Right renal pelvis (tissue), 4 donors: ENCODE measurements at regions not wholly inside any gene's neighbourhood (a gene's known extent, or its start where the extent isn't known, plus 50 kb on each side); places are given as distances from the start of the nearest gene placed in this dataset.

Experiments
- DNase-seq, 4 donors: peaks; one replicate each; pipeline ENCODE4 v3.0.0-alpha.2; 2013; ENCODE audit warnings: low read depth in 4 of 4, low spot score in 3 of 4, missing footprints in 1 of 4

- DNase-seq, result no peak
Observed at GRCh38 chr7:85614684-85615083, 427.8 kb upstream of the SEMA3D start.

- no peak for DNase-seq
Observed at GRCh38 chr7:85612514-85612913, 425.7 kb upstream of the SEMA3D start.

- no peak for DNase-seq
Observed at GRCh38 chr7:85608804-85609203, 421.9 kb upstream of the SEMA3D start.

- DNase-seq, result no peak
Observed at GRCh38 chr7:85602196-85602595, 415.3 kb upstream of the SEMA3D start.

DNA sequence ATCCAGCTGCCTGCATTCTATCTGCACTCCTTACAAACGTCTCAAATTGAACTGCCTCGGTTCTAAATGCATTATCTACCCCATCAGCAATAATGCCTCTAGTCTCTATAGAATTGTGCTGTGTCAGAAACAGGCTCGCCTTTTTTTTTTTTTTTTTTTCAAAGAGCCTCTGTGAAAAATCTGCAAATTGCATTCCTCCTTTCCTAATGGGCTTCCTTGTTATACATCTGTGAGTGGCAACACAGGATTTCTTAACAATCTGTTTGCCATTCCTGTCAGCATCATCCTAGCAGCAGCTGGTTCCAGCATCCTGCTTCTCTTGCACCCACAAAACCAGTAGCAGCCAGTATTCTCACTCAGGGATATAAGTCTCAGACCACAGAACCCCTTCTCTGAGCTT, 413.5 kb upstream of the SEMA3D start:
- DNase-seq, result no peak

DNA sequence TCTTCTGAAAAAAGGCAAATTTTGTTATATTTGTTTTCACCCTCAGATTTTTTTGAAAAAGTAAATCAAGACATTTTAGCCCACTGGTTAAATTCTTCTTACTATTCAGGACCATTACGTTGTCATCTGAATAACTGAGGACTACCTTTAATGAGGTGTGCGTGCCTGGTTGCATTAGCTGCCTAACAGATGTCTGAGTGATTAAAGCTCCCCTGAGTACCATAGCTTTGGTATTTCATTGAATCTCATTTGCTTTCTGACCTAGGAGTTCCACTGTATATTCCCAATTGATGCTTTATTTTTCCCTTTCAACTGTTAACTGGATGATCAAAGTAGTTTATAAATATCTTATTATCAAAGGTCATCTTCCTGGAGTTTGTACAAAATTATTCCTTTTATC, 410.0 kb upstream of the SEMA3D start:
- DNase-seq, result no peak

- no peak for DNase-seq
Observed at GRCh38 chr7:85595750-85596178, 408.9 kb upstream of the SEMA3D start.

DNA sequence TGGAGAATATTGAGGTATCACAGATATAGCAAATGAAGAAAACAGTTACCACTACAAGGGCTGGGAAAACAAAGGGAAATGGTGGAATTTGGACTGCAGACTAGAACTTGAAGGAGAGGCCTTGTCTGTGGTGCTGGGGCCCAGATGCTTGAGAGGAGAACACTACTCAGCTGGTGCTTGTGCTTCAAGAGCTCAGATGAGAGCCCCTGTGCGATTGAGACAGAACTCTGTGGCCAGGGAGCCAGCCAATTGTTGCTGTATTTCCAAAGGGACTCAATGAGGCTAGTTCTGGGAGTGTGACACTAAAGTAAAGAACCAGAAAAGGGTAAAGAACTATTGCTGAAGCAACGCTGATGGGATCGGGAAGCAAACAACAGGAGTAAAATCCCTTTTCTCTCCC, 406.5 kb upstream of the SEMA3D start:
- DNase-seq, result no peak

DNA sequence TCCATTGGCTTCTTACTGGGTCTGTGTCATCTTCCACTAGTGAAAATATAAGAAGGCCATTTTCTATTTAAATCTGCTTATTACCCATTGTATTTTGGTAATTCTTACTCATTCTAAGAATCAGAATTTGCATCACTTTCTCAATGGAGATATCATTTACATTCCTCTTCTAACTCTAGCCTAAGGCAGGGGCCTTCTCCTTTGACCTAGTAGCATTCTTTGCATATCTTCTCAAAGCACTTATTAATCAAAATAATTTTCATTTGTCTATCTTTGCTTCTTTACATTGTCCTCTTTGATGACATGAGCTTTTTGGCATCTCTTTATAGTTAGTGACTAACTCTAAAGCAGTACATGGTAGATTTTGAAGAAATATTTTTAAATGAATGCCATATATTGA, 400.9 kb upstream of the SEMA3D start:
- DNase-seq, result no peak

DNA sequence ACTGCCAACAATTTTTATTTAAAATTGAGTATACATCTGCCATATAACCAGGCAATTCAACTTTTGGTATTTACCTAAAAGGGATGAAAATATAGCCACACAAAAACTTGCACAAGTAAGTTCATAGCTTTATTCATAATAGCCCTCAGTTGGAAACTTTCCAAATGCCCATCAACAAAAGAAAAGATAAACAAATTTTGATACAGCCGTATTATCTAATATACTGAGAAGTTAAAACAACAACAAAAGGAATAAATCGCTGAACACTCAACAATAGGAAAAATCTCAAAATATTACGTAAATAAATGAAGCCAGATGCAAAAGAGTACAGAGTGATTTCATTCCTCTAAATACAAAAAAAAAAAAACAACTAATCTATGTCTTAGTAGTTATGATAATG, 399.2 kb upstream of the SEMA3D start:
- no peak for DNase-seq

GRCh38 chr7:85583131-85583953, 396.5 kb upstream of the SEMA3D start:
- DNase-seq, result no peak

DNA sequence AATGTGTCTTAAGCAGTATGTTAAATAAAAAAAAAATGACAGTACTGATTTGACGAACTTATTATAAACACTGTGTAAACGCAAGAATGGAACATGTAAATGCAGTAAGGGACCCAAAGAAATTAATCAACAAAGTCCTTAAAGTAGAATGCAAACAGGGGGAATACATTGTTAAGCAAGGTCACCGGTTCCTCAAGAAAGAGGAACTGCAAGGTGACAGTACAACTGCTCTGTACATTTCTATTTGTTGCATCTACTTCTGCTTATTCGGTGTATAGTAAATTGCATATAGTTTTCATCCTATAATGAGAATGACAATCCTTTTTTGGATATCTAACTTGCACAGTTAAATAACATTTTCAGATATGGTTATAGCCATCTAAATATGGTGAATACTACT, 387.0 kb upstream of the SEMA3D start:
- DNase-seq, result no peak

DNA sequence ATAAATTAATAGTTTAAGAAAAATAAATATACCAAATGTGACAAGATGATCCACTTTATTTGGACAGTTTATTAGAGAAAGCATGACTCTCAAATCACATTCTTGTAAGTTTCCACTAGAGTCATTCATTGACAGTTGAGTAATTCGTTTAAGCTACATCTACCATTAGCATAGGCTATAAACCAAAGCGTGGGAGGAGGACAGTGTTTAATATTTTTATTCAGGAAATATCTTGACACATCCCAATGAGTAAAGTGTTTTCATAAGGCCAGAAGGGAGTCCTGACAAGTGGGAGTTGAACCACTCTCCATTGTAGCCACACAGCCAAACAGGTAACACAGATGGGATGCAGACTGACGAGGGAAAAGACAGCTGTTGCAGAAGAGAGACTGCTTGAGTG, 386.5 kb upstream of the SEMA3D start:
- peak in 2 of 4 donors; percentile 5 to 25 for DNase-seq

- DNase-seq, result no peak
Observed at GRCh38 chr7:85570898-85571297, 384.0 kb upstream of the SEMA3D start.

- no peak for DNase-seq
Observed at GRCh38 chr7:85567983-85568382, 381.1 kb upstream of the SEMA3D start.

DNA sequence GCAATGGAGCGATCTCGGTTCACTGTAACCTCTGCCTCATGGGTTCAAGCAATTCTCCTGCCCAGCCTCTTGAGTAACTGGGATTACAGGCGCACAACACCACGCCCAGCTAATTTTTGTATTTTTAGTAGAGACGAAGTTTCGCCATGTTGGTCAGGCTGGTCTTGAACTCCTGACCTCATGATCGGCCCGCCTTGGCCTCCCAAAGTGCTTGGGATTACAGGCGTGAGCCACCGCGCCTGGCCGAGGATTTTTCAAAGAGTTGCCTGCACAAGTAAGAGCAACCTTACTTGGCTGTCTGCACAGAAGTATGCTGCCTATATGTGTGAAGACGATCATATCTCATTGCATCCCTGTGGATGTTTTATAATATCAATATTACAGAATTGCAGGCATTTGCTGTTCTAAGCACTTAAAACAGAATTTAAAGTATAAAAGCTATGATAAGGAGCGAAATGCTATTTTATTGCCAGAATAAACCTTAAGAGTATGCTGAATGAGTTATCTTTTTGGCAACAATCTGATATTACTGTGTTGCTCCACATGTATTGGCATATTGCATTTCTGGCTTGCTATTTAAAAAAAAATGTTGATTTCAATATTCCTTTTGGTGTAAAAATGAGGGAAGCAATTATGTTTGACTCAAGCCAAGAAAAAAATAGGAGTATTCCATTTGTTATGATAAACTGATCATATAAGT, 379.4 kb upstream of the SEMA3D start:
- DNase-seq, result no peak

GRCh38 chr7:85565276-85565675, 378.4 kb upstream of the SEMA3D start:
- DNase-seq, result no peak

- DNase-seq, result no peak
Observed at GRCh38 chr7:85564861-85565260, 378.0 kb upstream of the SEMA3D start.

DNA sequence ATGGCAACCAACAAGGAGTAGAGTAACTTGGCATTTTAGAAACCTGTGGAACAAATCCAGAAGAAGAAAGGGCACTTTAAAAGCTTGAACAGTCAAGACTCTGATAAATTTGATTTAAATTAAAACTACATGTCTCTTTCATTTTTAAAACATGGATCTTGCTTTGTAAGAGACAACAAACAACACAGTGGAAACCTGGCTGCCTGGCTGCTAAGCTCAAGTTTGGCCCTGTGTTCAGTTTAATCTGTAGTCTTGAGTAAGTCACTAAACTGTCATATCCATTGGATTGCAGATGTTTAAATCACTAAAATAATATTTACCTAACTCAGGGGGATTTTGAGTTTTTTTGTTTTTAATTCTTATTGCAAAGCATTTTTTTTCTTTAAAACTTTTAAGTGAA, 374.9 kb upstream of the SEMA3D start:
- DNase-seq, result no peak

DNA sequence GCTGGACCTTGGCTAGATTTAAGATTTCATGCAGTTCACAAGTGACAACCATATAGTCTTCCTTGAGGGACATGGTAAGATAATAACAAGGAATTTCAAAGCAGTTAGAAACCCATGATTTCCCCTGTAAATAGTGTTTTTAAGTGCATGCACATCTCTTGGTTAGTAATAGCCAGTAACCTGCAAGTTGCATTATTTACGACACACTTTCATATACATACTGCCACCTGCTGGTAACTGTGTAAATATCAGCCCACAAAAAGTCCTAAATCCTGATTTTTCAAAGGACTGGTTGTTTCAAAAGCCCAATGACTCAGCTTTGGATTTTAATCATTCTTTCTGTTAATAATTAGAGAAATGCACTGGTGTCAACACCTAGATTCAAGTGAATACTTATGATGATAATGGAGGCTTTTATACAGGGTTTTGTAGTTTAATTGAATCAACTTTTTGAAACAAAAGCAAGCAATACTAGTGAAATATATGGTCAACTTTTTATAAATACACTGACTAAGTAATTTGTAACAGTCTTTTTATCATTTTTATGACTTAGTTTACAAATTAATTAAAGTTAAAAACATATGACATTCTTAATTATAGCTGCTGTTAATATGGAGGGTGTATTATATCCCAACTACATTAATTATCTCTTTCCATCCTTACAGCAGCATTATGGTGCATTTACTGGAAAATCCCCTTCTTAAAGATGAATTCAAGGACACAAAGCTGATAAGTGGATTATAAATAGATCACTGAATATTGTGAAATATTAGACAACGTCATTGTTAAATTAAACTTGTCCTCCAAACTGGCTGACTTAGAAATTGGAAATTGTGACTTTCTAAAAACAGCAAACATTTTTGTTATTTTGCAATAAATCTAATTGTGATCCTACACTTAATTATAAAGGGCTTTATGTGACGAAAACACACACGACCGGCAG, 367.7 kb upstream of the SEMA3D start:
- DNase-seq, result peak; percentile 35 to 46 (median 44)
